MM.1S (cell line): ENCODE measurements at regions not wholly inside any gene's neighbourhood (a gene's known extent, or its start where the extent isn't known, plus 50 kb on each side); places are given as distances from the start of the nearest gene placed in this dataset.

Experiments used
- DNase-seq: peaks from one replicate; pipeline ENCODE4 v3.0.0-alpha.2; 2015
- H2AFZ ChIP-seq: fragments of 300-600 bp; sonication (generic); 2 replicates; pipeline ENCODE4 v1.6.0; 2016; ENCODE audit warnings: antibody characterized with exemption, low read length
- H3F3A ChIP-seq: fragments of 300-600 bp; sonication (generic); 2 replicates; pipeline ENCODE4 v1.6.1; 2016; ENCODE audit warnings: mild to moderate bottlenecking, antibody characterized with exemption, low read length, moderate library complexity, mixed read lengths; ENCODE audit not compliant: insufficient read depth
- H3K27ac ChIP-seq: fragments of 300-600 bp; sonication (generic); 2 replicates; pipeline ENCODE4 v1.5.1; 2016; ENCODE audit warnings: mild to moderate bottlenecking, low read length
- H3K27me3 ChIP-seq: fragments of 300-600 bp; sonication (generic); replicated peaks from 2 replicates; pipeline ENCODE4 v1.6.0; 2016; ENCODE audit warnings: low read length; ENCODE audit not compliant: insufficient read depth
- H3K36me3 ChIP-seq: fragments of 300-600 bp; sonication (generic); replicated peaks from 2 replicates; pipeline ENCODE4 v1.6.1; 2016; ENCODE audit warnings: mild to moderate bottlenecking, low read length, mixed read lengths; ENCODE audit not compliant: insufficient read depth
- H3K4me1 ChIP-seq: fragments of 300-600 bp; sonication (generic); 2 replicates; pipeline ENCODE4 v1.6.1; 2016; ENCODE audit warnings: low read length, mixed read lengths
- H3K4me2 ChIP-seq: fragments of 300-600 bp; sonication (generic); 2 replicates; pipeline ENCODE4 v1.6.0; 2016; ENCODE audit warnings: low read depth, low read length
- H3K4me3 ChIP-seq: fragments of 300-600 bp; sonication (generic); 2 replicates; pipeline ENCODE4 v1.5.1; 2016; ENCODE audit warnings: low read length, mixed read lengths
- H3K79me2 ChIP-seq: fragments of 300-600 bp; sonication (generic); 2 replicates; pipeline ENCODE4 v1.6.1; 2016; ENCODE audit warnings: mixed run types, low read length, mixed read lengths
- H3K9ac ChIP-seq: fragments of 300-600 bp; sonication (generic); 2 replicates; pipeline ENCODE4 v1.6.1; 2016; ENCODE audit warnings: low read length, mixed read lengths
- H3K9me2 ChIP-seq: fragments of 300-600 bp; sonication (generic); replicated peaks from 2 replicates; pipeline ENCODE4 v1.6.1; 2016; ENCODE audit warnings: mild to moderate bottlenecking, low read length, mixed read lengths; ENCODE audit not compliant: insufficient read depth
- H3K9me3 ChIP-seq: fragments of 300-600 bp; sonication (generic); replicated peaks from 2 replicates; pipeline ENCODE4 v1.6.1; 2016; ENCODE audit warnings: mild to moderate bottlenecking, low read length, mixed read lengths; ENCODE audit not compliant: insufficient read depth
- H4K20me1 ChIP-seq: fragments of 300-600 bp; sonication (generic); 2 replicates; pipeline ENCODE4 v1.6.1; 2016; ENCODE audit warnings: mild to moderate bottlenecking, low read length, moderate library complexity, mixed read lengths; ENCODE audit not compliant: insufficient read depth
- CTCF ChIP-seq: fragments of 300-600 bp; sonication (generic); IDR thresholded peaks from 2 replicates; pipeline ENCODE4 v1.5.1; 2016; ENCODE audit warnings: antibody characterized with exemption, low read length, mixed read lengths
- EZH2 ChIP-seq: fragments of 300-600 bp; sonication (generic); optimal IDR thresholded peaks from 2 replicates; pipeline ENCODE3; 2017; ENCODE audit warnings: low read depth, mild to moderate bottlenecking, antibody characterized with exemption, low read length, mixed read lengths
- EZH2phosphoT487 ChIP-seq: fragments of 300-600 bp; sonication (generic); IDR thresholded peaks from 2 replicates; pipeline ENCODE4 v1.6.1; 2018; ENCODE audit warnings: antibody characterized with exemption, low read length

DNA sequence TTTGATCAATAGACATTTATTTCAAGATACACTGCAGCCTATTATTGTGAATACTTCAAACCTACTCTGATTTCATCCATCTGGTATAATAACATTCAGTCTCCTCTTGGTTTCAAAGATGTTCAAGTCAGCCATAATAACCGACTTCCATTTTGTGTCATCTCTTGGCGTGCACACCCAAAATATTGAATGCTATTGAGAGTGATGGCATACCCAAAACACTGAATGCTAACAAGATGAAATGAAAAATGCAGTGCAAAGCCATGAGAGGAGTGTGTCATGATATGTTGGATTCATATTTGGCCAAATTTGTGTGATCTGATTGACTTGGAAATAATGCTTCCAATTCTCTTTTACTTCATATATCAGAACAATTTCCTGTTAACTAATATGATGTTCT lies 181.2 kb upstream of the PCDH17 start:
- no peaks in the 10 kb centered on the region for H4K20me1 ChIP-seq
- H3K4me2 ChIP-seq: no peak overlapping the region
- H3K9ac ChIP-seq: no peak overlapping the region
- no peaks in the 10 kb centered on the region for H3K9me2 ChIP-seq
- H3K4me1 ChIP-seq: no peaks in the 10 kb centered on the region
- H3K79me2 ChIP-seq: no peaks in the 10 kb centered on the region
- TF ChIP-seq CTCF: no peak
- no peak for TF ChIP-seq EZH2
- no peak for TF ChIP-seq EZH2phosphoT487
- no peaks in the 10 kb centered on the region for H3F3A ChIP-seq
- no peak overlapping the region for H3K27ac ChIP-seq
- no peaks in the 10 kb centered on the region for H3K9me3 ChIP-seq
- no peak overlapping the region for H2AFZ ChIP-seq
- no peaks in the 10 kb centered on the region for H3K36me3 ChIP-seq
- H3K4me3 ChIP-seq: no peak overlapping the region
- no peaks in the 10 kb centered on the region for H3K27me3 ChIP-seq
- DNase-seq: no peak

DNA sequence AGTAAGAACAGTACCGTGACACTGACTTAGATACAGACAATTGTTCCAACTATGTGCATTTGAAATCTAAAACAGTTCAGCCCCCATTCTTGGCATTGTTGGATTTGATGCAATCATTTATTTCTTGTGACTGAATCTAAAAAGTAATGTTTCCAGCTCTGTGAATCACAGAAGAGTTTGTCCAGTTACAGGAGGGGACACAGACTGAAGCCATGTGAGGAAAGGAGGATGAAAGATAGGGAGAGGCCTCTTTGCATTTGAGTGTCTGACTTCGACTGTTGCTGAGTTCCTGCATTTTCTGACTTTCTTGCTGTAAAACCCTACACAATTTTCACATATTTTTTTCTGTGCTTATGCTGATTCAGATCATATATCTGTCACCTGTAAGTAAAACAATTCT lies 179.3 kb upstream of the PCDH17 start:
- Histone ChIP-seq H3K79me2 (no peaks in the 10 kb centered on the region), H4K20me1 (no peaks in the 10 kb centered on the region), H3K4me3 (no peak overlapping the region), H3K36me3 (no peaks in the 10 kb centered on the region), H3K9me2 (no peaks in the 10 kb centered on the region), H3K9ac (no peak overlapping the region), H2AFZ (no peak overlapping the region), H3K4me1 (no peaks in the 10 kb centered on the region), H3K27me3 (no peaks in the 10 kb centered on the region), H3F3A (no peaks in the 10 kb centered on the region), H3K4me2 (no peak overlapping the region), H3K9me3 (no peaks in the 10 kb centered on the region), H3K27ac (no peak overlapping the region)
- DNase-seq: no peak
- TF ChIP-seq EZH2 (no peak), EZH2phosphoT487 (no peak), CTCF (no peak)

DNA sequence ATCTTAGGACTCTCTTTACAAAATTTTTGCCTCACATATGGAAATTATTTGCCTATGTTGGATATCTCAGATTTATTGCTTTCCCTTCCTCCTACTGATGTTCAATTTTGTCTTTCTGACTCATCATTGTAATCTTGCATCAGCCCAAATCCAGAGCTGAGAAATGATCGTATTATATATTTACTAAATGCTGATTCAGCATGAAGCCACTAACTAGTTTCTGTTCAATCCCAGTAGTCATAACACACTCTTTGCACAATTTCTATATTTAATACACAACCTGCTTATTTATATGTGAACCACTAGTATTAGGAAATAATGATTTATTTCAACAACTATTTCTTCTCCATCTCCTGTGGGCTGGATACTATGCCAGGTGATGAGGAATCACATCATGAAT lies 161.1 kb upstream of the PCDH17 start:
- DNase-seq: no peak
- no peak overlapping the region for H3K9ac ChIP-seq
- TF ChIP-seq CTCF: no peak
- TF ChIP-seq EZH2phosphoT487: no peak
- TF ChIP-seq EZH2: no peak
- H3K79me2 ChIP-seq: no peaks in the 10 kb centered on the region
- no peak overlapping the region for H2AFZ ChIP-seq
- H4K20me1 ChIP-seq: no peaks in the 10 kb centered on the region
- H3K36me3 ChIP-seq: no peaks in the 10 kb centered on the region
- H3K27ac ChIP-seq: no peak overlapping the region
- H3K9me2 ChIP-seq: no peaks in the 10 kb centered on the region
- no peak overlapping the region for H3K4me3 ChIP-seq
- H3K4me2 ChIP-seq: no peak overlapping the region
- H3K4me1 ChIP-seq: no peaks in the 10 kb centered on the region
- H3K27me3 ChIP-seq: no peaks in the 10 kb centered on the region
- H3F3A ChIP-seq: no peaks in the 10 kb centered on the region
- H3K9me3 ChIP-seq: no peaks in the 10 kb centered on the region

GRCh38 chr13:57491318-57491717 lies 140.2 kb upstream of the PCDH17 start:
- no peaks in the 10 kb centered on the region for H3K79me2 ChIP-seq
- H3K27ac ChIP-seq: no peak overlapping the region
- no peak overlapping the region for H3K4me3 ChIP-seq
- no peaks in the 10 kb centered on the region for H4K20me1 ChIP-seq
- H3K36me3 ChIP-seq: no peaks in the 10 kb centered on the region
- no peak overlapping the region for H2AFZ ChIP-seq
- no peaks in the 10 kb centered on the region for H3F3A ChIP-seq
- no peak for DNase-seq
- TF ChIP-seq CTCF (no peak), EZH2 (no peak), EZH2phosphoT487 (no peak)
- no peaks in the 10 kb centered on the region for H3K9me2 ChIP-seq
- H3K9me3 ChIP-seq: no peaks in the 10 kb centered on the region
- no peaks in the 10 kb centered on the region for H3K27me3 ChIP-seq
- no peak overlapping the region for H3K4me2 ChIP-seq
- H3K9ac ChIP-seq: no peak overlapping the region
- no peaks in the 10 kb centered on the region for H3K4me1 ChIP-seq
